HCT116 (cell line): ENCODE measurements at regions not wholly inside any gene's neighbourhood (a gene's known extent, or its start where the extent isn't known, plus 50 kb on each side); places are given as distances from the start of the nearest gene placed in this dataset.

Experiments used
- ATAC-seq: fragments of 200-7000 bp; cut with Tn5 transposase; 2 replicates; pipeline ENCODE4 v1.9.1; 2020; ENCODE audit warnings: mild to moderate bottlenecking, moderate library complexity
- BruUV-seq: library from RNA; stranded (reverse); fragments of 400-500 nt; replicated peaks from 2 replicates; lab custom pipeline; 2021; lab: Mats Ljungman, UMichigan
- CTCF ChIA-PET: fragments of 300-600 bp; sonication (Branson Sonifier 250); formaldehyde crosslinking; loops from one replicate; lab custom pipeline; 2021; ENCODE audit warnings: antibody characterized with exemption; lab: Charles Lee
- POLR2A ChIA-PET: fragments of 300-600, 350-600 bp; sonication (Branson Sonifier 250); formaldehyde crosslinking; loops from one replicate; lab custom pipeline; 2021; ENCODE audit warnings: antibody characterized with exemption; lab: Charles Lee
- RAD21 ChIA-PET, 2 experiments: fragments of 300-600 bp; sonication (Branson Sonifier 250); formaldehyde crosslinking; loops; one replicate each; lab custom pipeline; 2023; ENCODE audit warnings: low total read pairs in 2 of 2; ENCODE audit not compliant: uncharacterized antibody in 2 of 2, unreplicated experiment in 2 of 2, low non-redundant PET in 1 of 2; lab: Charles Lee
- DNase-seq: peaks from one replicate; pipeline ENCODE4 v3.0.0-alpha.2; 2010; ENCODE audit warnings: low read depth, low spot score
- H2AFZ ChIP-seq: fragments of 200-600 bp; shearing (Covaris generic), sonication (generic); 2 replicates; pipeline ENCODE4 v1.6.1; 2017; ENCODE audit warnings: low read depth, mixed run types, mixed read lengths, antibody characterized with exemption, low read length; ENCODE audit not compliant: poor library complexity, severe bottlenecking
- H3K27ac ChIP-seq: 2 replicates; pipeline ENCODE4 v1.5.1; 2012; ENCODE audit warnings: low read depth, low read length
- H3K27me3 ChIP-seq: fragments of 200-600 bp; sonication (generic); 2 replicates; pipeline ENCODE4 v1.6.1; 2016; ENCODE audit warnings: mixed run types, low read length, mixed read lengths; ENCODE audit not compliant: insufficient read depth
- H3K36me3 ChIP-seq, 2 experiments: fragments of 200-500 bp in 1 of 2; fragments of 200-600 bp in 1 of 2; sonication (Bioruptor generic) in 1 of 2; sonication (generic) in 1 of 2; 2 replicates each; pipeline versions ENCODE4 v1.5.1 to v1.6.1; 2014 to 2016; ENCODE audit warnings: low read length in 2 of 2, inconsistent platforms in 1 of 2, mixed read lengths in 1 of 2, mixed run types in 1 of 2; ENCODE audit not compliant: insufficient read depth in 2 of 2, control insufficient read depth in 1 of 2
- H3K4me1 ChIP-seq, 2 experiments: fragments of 200-600 bp in 1 of 2; sonication (generic) in 1 of 2; 2 replicates each; pipeline versions ENCODE4 v1.5.1 to v1.6.1; 2012 to 2017; ENCODE audit warnings: low read length in 2 of 2, inconsistent platforms in 1 of 2, mild to moderate bottlenecking in 1 of 2, mixed read lengths in 1 of 2, mixed run types in 1 of 2, moderate library complexity in 1 of 2; ENCODE audit not compliant: insufficient read depth in 2 of 2, control insufficient read depth in 1 of 2
- H3K4me2 ChIP-seq: fragments of 200-600 bp; sonication (generic); 2 replicates; pipeline ENCODE4 v1.6.1; 2017; ENCODE audit warnings: mixed run types, low read length, mixed read lengths
- H3K4me3 ChIP-seq, 2 experiments: fragments of 200-600 bp in 1 of 2; sonication (generic) in 1 of 2; replicated peaks in 1 of 2; 2 replicates each; pipeline ENCODE4 v1.5.1; 2011 to 2016; ENCODE audit warnings: low read length in 2 of 2, control low read depth in 1 of 2, low read depth in 1 of 2, mild to moderate bottlenecking in 1 of 2, mixed read lengths in 1 of 2, mixed run types in 1 of 2
- H3K79me2 ChIP-seq: fragments of 200-600 bp; sonication (generic); 2 replicates; pipeline ENCODE4 v1.6.1; 2017; ENCODE audit warnings: mild to moderate bottlenecking, mixed run types, low read length, moderate library complexity, mixed read lengths; ENCODE audit not compliant: insufficient read depth
- H3K9ac ChIP-seq: fragments of 200-600 bp; sonication (generic); 2 replicates; pipeline ENCODE4 v1.6.1; 2016; ENCODE audit warnings: low read length, mixed read lengths
- H3K9me2 ChIP-seq: fragments of 200-600 bp; sonication (generic), shearing (Covaris generic); 2 replicates; pipeline ENCODE4 v1.6.1; 2017; ENCODE audit warnings: mixed run types, mild to moderate bottlenecking, moderate library complexity; ENCODE audit not compliant: insufficient read depth
- H3K9me3 ChIP-seq, 2 experiments: fragments of 200-500 bp in 1 of 2; fragments of 200-600 bp in 1 of 2; sonication (Bioruptor generic) in 1 of 2; sonication (generic) in 1 of 2; 2 replicates each; pipeline ENCODE4 v1.6.1; 2014 to 2017; ENCODE audit warnings: low read length in 2 of 2, mixed read lengths in 2 of 2, inconsistent platforms in 1 of 2, low read depth in 1 of 2, mild to moderate bottlenecking in 1 of 2, mixed run types in 1 of 2, moderate library complexity in 1 of 2; ENCODE audit not compliant: control insufficient read depth in 1 of 2, insufficient read depth in 1 of 2
- H4K20me1 ChIP-seq: fragments of 200-600 bp; sonication (generic), shearing (Covaris generic); 2 replicates; pipeline ENCODE4 v1.6.1; 2017; ENCODE audit warnings: mixed run types, mild to moderate bottlenecking, moderate library complexity; ENCODE audit not compliant: insufficient read depth
- CBX3 ChIP-seq: IDR thresholded peaks from 2 replicates; pipeline ENCODE4 v1.6.1; 2012; ENCODE audit warnings: low read depth
- CEBPB ChIP-seq: IDR thresholded peaks from 2 replicates; pipeline ENCODE4 v1.6.1; 2012; ENCODE audit warnings: low read depth
- EGR1 ChIP-seq: IDR thresholded peaks from 2 replicates; pipeline ENCODE4 v1.6.1; 2012; ENCODE audit warnings: low read depth
- ELF1 ChIP-seq: IDR thresholded peaks from 2 replicates; pipeline ENCODE4 v1.6.1; 2012; ENCODE audit warnings: low read depth, borderline replicate concordance
- EZH2 ChIP-seq: fragments of 200-600 bp; sonication (generic); IDR thresholded peaks from 2 replicates; pipeline ENCODE4 v1.6.1; 2017; ENCODE audit warnings: antibody characterized with exemption, mixed run types
- EZH2phosphoT487 ChIP-seq: fragments of 200-600 bp; IDR thresholded peaks from 2 replicates; pipeline ENCODE4 v1.6.1; 2018; ENCODE audit warnings: antibody characterized with exemption, borderline replicate concordance
- FOSL1 ChIP-seq: IDR thresholded peaks from 2 replicates; pipeline ENCODE4 v1.6.1; 2012; ENCODE audit warnings: low read depth
- JUND ChIP-seq: IDR thresholded peaks from 2 replicates; pipeline ENCODE4 v1.6.1; 2012
- MAX ChIP-seq: IDR thresholded peaks from 2 replicates; pipeline ENCODE4 v1.6.1; 2012
- POLR2A ChIP-seq: IDR thresholded peaks from 2 replicates; pipeline ENCODE4 v1.7.0; 2011; ENCODE audit warnings: borderline replicate concordance; ENCODE audit not compliant: insufficient read depth, insufficient read length; ENCODE audit errors: extremely low read depth
- POLR2AphosphoS5 ChIP-seq: IDR thresholded peaks from 2 replicates; pipeline ENCODE4 v1.6.1; 2011; ENCODE audit warnings: mild to moderate bottlenecking, low read depth, low read length, moderate library complexity
- REST ChIP-seq: IDR thresholded peaks from 2 replicates; pipeline ENCODE4 v1.6.1; 2012; ENCODE audit warnings: low read depth
- SIN3A ChIP-seq: IDR thresholded peaks from 2 replicates; pipeline ENCODE4 v1.6.1; 2012; ENCODE audit warnings: low read depth
- SP1 ChIP-seq: IDR thresholded peaks from 2 replicates; pipeline ENCODE4 v1.6.1; 2012; ENCODE audit warnings: low read depth
- YY1 ChIP-seq: IDR thresholded peaks from 2 replicates; pipeline ENCODE4 v1.6.1; 2011; ENCODE audit warnings: low read length, low read depth, moderate library complexity, mild to moderate bottlenecking; ENCODE audit not compliant: insufficient replicate concordance; ENCODE audit errors: extremely low read depth
- ZNF274 ChIP-seq: fragments of 200-500 bp; sonication (Bioruptor generic); IDR thresholded peaks from 2 replicates; pipeline ENCODE4 v1.6.1; 2014; ENCODE audit warnings: mild to moderate bottlenecking, low read depth, low read length, inconsistent platforms
- intact Hi-C: fragments of 100-400 bp; cut with micrococcal nuclease; formaldehyde crosslinking; loops from 2 replicates; pipeline ENCODE4 v1.10.0; 2022

GRCh38 chr20:59105581-59105980 is 58.0 kb upstream of the ZNF831 start (continued):
- TF ChIP-seq SP1 (no peak), POLR2AphosphoS5 (no peak), POLR2A (no peak)

- Histone ChIP-seq H3K79me2 (no peaks in the 10 kb centered on the region), H4K20me1 (no peaks in the 10 kb centered on the region), H3K9me2 (no peaks in the 10 kb centered on the region), H3K27me3 (peaks cover 34% of the 10 kb centered on the region), H3K36me3 (no peaks in the 10 kb centered on the region), H3K9ac (no peak overlapping the region), H2AFZ (no peak overlapping the region), H3K4me2 (no peak overlapping the region), H3K27ac (no peak overlapping the region), H3K4me3 (no peak overlapping the region), H3K4me1 (no peaks in the 10 kb centered on the region), H3K9me3 (no peaks in the 10 kb centered on the region)
- intact Hi-C loops, result no loop called here
- no peak for ATAC-seq
- no peak for DNase-seq
- ChIA-PET RAD21 (no interaction called here), POLR2A (no interaction called here), CTCF (no interaction called here)
- TF ChIP-seq CEBPB (no peak), ZNF274 (no peak), SP1 (no peak), YY1 (no peak), FOSL1 (no peak), POLR2AphosphoS5 (no peak), CBX3 (no peak), JUND (no peak), EGR1 (no peak), EZH2 (no peak), ELF1 (no peak), REST (no peak), MAX (no peak), EZH2phosphoT487 (no peak), SIN3A (no peak)
- no TSS peak for BruUV-seq
Observed at GRCh38 chr20:59104831-59105230, 58.8 kb upstream of the ZNF831 start.
